BJ (cell line): ENCODE measurements at regions not wholly inside any gene's neighbourhood (a gene's known extent, or its start where the extent isn't known, plus 50 kb on each side); places are given as distances from the start of the nearest gene placed in this dataset.

Experiments used
- CTCF ChIA-PET: fragments of 350-600 bp; formaldehyde crosslinking; extraction: SDS; loops from one replicate; lab custom pipeline; 2021; ENCODE audit warnings: antibody characterized with exemption, inconsistent platforms; lab: Yijun Ruan, JAX
- POLR2A ChIA-PET: fragments of 300-600 bp; sonication (Branson Sonifier 250); formaldehyde crosslinking; extraction: SDS; loops from one replicate; lab custom pipeline; 2021; ENCODE audit warnings: antibody characterized with exemption; lab: Charles Lee
- DNase-seq: peaks from one replicate; pipeline ENCODE4 v3.0.0-alpha.2; 2011; ENCODE audit warnings: low read depth
- H3K27me3 ChIP-seq: 2 replicates; pipeline ENCODE4 v1.6.0; 2011; ENCODE audit warnings: low read length; ENCODE audit not compliant: control insufficient read depth, insufficient read depth
- H3K36me3 ChIP-seq: 2 replicates; pipeline ENCODE4 v1.5.1; 2011; ENCODE audit warnings: low read length; ENCODE audit not compliant: control insufficient read depth, insufficient read depth
- H3K4me3 ChIP-seq: 2 replicates; pipeline ENCODE4 v1.5.1; 2011; ENCODE audit warnings: low read depth, mild to moderate bottlenecking, control low read depth, low read length
- CTCF ChIP-seq: IDR thresholded peaks from 2 replicates; pipeline ENCODE4 v1.5.1; 2011; ENCODE audit warnings: low read depth, mild to moderate bottlenecking, control low read depth, inconsistent platforms, low read length, moderate library complexity; ENCODE audit not compliant: insufficient read depth

- no peak for DNase-seq
- H3K27me3 ChIP-seq, result no peaks in the 10 kb centered on the region
- ChIA-PET POLR2A (no interaction called here), CTCF (no interaction called here)
- no peak for TF ChIP-seq CTCF
- no peak overlapping the region for H3K4me3 ChIP-seq
- no peaks in the 10 kb centered on the region for H3K36me3 ChIP-seq
Observed at GRCh38 chr1:191151321-191151807, 673.7 kb upstream of the BRINP3 start.

GRCh38 chr1:191152776-191153175, 675.1 kb upstream of the BRINP3 start:
- CTCF ChIA-PET, result no interaction called here
- POLR2A ChIA-PET, result no interaction called here
- DNase-seq, result no peak

GRCh38 chr1:191155178-191155577, 677.5 kb upstream of the BRINP3 start:
- Histone ChIP-seq H3K4me3 (no peak overlapping the region), H3K36me3 (no peaks in the 10 kb centered on the region), H3K27me3 (no peaks in the 10 kb centered on the region)
- CTCF ChIA-PET, result no interaction called here
- no peak for DNase-seq
- no peak for TF ChIP-seq CTCF
- POLR2A ChIA-PET, result no interaction called here

More at GRCh38 chr1:191152776-191153175, 675.1 kb upstream of the BRINP3 start:
- Histone ChIP-seq H3K27me3 (no peaks in the 10 kb centered on the region), H3K4me3 (no peak overlapping the region), H3K36me3 (no peaks in the 10 kb centered on the region)
- no peak for TF ChIP-seq CTCF

- ChIA-PET POLR2A (no interaction called here), CTCF (no interaction called here)
- no peak overlapping the region for H3K4me3 ChIP-seq
Observed at GRCh38 chr1:191160837-191161236, 683.2 kb upstream of the BRINP3 start.

GRCh38 chr1:191162762-191163161, 685.1 kb upstream of the BRINP3 start:
- DNase-seq, result no peak
- H3K36me3 ChIP-seq, result no peaks in the 10 kb centered on the region
- CTCF ChIA-PET, result no interaction called here
- no peak overlapping the region for H3K4me3 ChIP-seq
- no peak for TF ChIP-seq CTCF
- POLR2A ChIA-PET, result no interaction called here
- no peaks in the 10 kb centered on the region for H3K27me3 ChIP-seq

More at GRCh38 chr1:191160837-191161236, 683.2 kb upstream of the BRINP3 start:
- no peak for DNase-seq
- TF ChIP-seq CTCF, result no peak
- Histone ChIP-seq H3K27me3 (no peaks in the 10 kb centered on the region), H3K36me3 (no peaks in the 10 kb centered on the region)
